ENCODE measurements at regions not wholly inside any gene's neighbourhood (a gene's known extent, or its start where the extent isn't known, plus 50 kb on each side); places are given as distances from the start of the nearest gene placed in this dataset.

- TF ChIP-seq CSRNP3 (CRISPR knock-in tag; IDR thresholded peaks at IDR 0.05) (no peak), ESRRG (CRISPR knock-in tag; IDR thresholded peaks at IDR 0.05) (no peak), GLIS3 (CRISPR knock-in tag; IDR thresholded peaks at IDR 0.05) (no peak), PATZ1 (CRISPR knock-in tag; IDR thresholded peaks at IDR 0.05; ENCODE audit: borderline replicate concordance) (no peak), CREB5 (CRISPR knock-in tag; IDR thresholded peaks at IDR 0.05; ENCODE audit: low read depth) (no peak), ISL1 (CRISPR knock-in tag; IDR thresholded peaks at IDR 0.05) (no peak), ZFP3 (CRISPR knock-in tag; IDR thresholded peaks at IDR 0.05) (no peak), ZNF70 (CRISPR knock-in tag; IDR thresholded peaks at IDR 0.05) (no peak), RARB (CRISPR knock-in tag; IDR thresholded peaks at IDR 0.05) (no peak), TOX (CRISPR knock-in tag; IDR thresholded peaks at IDR 0.05; ENCODE audit: borderline replicate concordance) (no peak), ZC3H10 (CRISPR knock-in tag; IDR thresholded peaks at IDR 0.05) (no peak), POU6F1 (CRISPR knock-in tag; IDR thresholded peaks at IDR 0.05; ENCODE audit: borderline replicate concordance, low read depth) (no peak), TCF4 (CRISPR knock-in tag; IDR thresholded peaks at IDR 0.05; ENCODE audit: borderline replicate concordance) (no peak)
Measured at GRCh38 chr10:27392606-27393005, 111.5 kb upstream of the RAB18 start.
